Activated T-helper 1 cell treated with anti-CD3 and anti-CD28 coated beads, Interleukin-12 subunit alpha, Interleukin-12 subunit beta, Interleukin-2, Interleukin-4 antibody, amounts not matched to agents 30 ng/mL and 10 ng/mL and 1 ng/mL, durations not matched to agents 14 hours and 24 hours and 36 hours (primary cell): ENCODE measurements at regions not wholly inside any gene's neighbourhood (a gene's known extent, or its start where the extent isn't known, plus 50 kb on each side); places are given as distances from the start of the nearest gene placed in this dataset.
"Not testable (repeated sequence)": the region's sequence is repeated elsewhere in the genome, so short reads cannot be mapped to it uniquely, and the experiment has no call there.

Experiments used
- DNase-seq: peaks from one replicate; pipeline ENCODE4 v3.0.0; 2021; ENCODE audit warnings: low spot score
- H3K27ac Mint-ChIP-seq: one replicate; pipeline ENCODE4 v1.8.0; 2021; ENCODE audit warnings: mild to moderate bottlenecking, mixed read lengths
- H3K27me3 Mint-ChIP-seq: one replicate; pipeline ENCODE4 v1.8.0; 2022; ENCODE audit warnings: mild to moderate bottlenecking, moderate library complexity, mixed read lengths; ENCODE audit not compliant: insufficient read depth
- H3K36me3 Mint-ChIP-seq: one replicate; pipeline ENCODE4 v1.8.0; 2021; ENCODE audit warnings: low read depth, mixed read lengths
- H3K4me1 Mint-ChIP-seq: one replicate; pipeline ENCODE4 v1.8.0; 2021; ENCODE audit warnings: low read depth, mixed read lengths
- H3K4me3 Mint-ChIP-seq: one replicate; pipeline ENCODE4 v1.8.0; 2021; ENCODE audit warnings: mild to moderate bottlenecking, moderate library complexity, mixed read lengths
- H3K9me3 Mint-ChIP-seq: one replicate; pipeline ENCODE4 v1.8.0; 2021; ENCODE audit warnings: mixed read lengths
- intact Hi-C: fragments of 100-400 bp; cut with micrococcal nuclease; formaldehyde crosslinking; loops from one replicate; pipeline ENCODE4 v1.15.1; 2024

DNA sequence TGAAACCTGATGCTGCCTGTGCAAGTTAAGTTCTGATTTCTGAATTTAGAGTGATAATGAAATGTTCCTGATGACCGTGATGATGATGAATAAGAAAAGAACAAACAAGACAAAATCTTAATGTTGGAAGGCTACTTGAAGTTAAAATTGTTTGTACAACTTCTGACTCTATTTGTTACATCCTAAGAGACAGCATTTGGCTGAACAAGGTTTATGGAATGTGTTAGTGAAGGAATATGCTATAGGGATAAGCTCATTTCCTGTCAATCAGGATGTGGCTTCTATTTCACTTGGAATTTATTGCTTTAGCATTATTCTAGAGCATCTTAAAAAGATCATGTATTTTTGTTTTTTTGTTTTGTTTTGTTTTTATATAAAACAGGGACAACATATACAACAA, 267.5 kb downstream of the FAT4 start:
- no peaks in the 10 kb centered on the region for H3K27me3 Mint-ChIP-seq
- H3K27ac Mint-ChIP-seq, result no peak overlapping the region
- intact Hi-C loops, result no loop called here
- H3K4me3 Mint-ChIP-seq, result no peak overlapping the region
- no peaks in the 10 kb centered on the region for H3K36me3 Mint-ChIP-seq
- H3K4me1 Mint-ChIP-seq, result no peaks in the 10 kb centered on the region
- DNase-seq, result no peak
- no peaks in the 10 kb centered on the region for H3K9me3 Mint-ChIP-seq

DNA sequence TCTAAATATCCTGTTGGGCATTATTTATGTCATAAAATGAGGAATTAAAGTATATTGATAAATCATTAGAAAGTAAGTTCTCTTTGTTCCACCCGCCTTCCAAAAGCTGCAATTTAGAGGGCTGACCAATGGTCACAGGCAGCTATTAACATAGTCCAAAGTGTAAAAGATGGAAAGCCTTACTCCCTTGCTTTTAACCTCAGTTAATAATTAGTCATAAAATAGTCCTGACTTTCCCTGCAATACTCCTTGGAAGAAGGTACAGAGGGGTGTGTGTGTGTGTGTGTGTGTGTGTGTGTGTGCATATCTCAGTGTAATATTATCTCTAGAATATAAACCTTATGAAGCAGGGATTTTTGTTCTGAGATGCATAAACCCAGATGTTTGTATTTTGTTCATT, 275.4 kb downstream of the FAT4 start:
- Mint-ChIP-seq H3K9me3 (no peaks in the 10 kb centered on the region), H3K27ac (no peak overlapping the region), H3K36me3 (no peaks in the 10 kb centered on the region), H3K4me3 (no peak overlapping the region), H3K4me1 (no peaks in the 10 kb centered on the region), H3K27me3 (no peaks in the 10 kb centered on the region)
- intact Hi-C loops, result no loop called here
- DNase-seq, result no peak

DNA sequence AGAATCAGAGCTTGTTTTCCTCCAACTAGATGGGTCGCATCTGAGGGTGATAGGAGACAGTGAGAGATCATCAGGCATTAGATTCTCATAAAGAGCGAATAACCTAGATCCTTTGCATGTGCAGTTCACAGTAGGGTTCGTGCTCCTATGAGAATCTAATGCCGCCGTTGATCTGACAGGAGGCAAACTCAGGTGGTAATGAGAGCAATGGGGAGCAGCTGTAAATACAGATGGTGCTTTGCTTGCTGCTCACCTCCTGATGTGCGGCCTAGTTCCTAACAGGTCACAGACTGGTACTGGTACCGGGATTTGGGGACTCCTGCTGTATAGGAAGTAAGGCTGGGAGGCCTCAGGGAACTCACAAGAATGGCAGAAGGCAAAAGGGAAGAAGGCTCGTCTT, 276.5 kb downstream of the FAT4 start:
- intact Hi-C loops, result no loop called here
- H3K9me3 Mint-ChIP-seq, result no peaks in the 10 kb centered on the region
- H3K36me3 Mint-ChIP-seq, result no peaks in the 10 kb centered on the region
- no peak overlapping the region for H3K4me3 Mint-ChIP-seq
- no peak for DNase-seq
- no peak overlapping the region for H3K27ac Mint-ChIP-seq
- H3K27me3 Mint-ChIP-seq, result no peaks in the 10 kb centered on the region
- H3K4me1 Mint-ChIP-seq, result no peaks in the 10 kb centered on the region

DNA sequence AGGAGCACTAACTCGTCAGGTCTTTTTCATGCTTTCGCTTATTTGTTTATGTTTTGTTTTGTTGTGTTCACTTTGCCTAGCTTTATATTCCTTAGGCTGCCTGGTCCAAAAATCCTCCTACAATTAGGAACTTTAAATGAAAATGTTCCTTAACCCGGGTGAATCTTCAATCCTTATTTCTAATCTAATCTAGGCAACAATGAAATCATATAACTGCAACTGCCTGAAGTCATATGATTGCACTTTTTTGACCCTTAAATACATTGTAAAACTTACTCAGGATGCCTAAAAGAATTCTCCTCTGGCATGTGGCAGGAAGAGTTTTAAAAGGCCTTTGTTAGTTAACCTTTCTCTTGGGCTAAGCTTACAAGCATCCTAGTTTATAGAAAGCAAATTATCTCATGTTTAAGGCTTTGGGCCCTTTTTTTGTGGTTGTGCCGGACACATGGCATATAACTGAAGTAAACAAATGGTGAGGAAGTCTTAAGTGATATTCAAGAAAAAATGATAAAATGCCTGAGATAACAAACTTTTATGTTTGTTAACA, 279.4 kb downstream of the FAT4 start:
- DNase-seq, result no peak
- Mint-ChIP-seq H3K27me3 (no peaks in the 10 kb centered on the region), H3K36me3 (no peaks in the 10 kb centered on the region), H3K4me3 (no peak overlapping the region), H3K4me1 (no peaks in the 10 kb centered on the region), H3K27ac (no peak overlapping the region), H3K9me3 (no peaks in the 10 kb centered on the region)
- intact Hi-C loops, result no loop called here

DNA sequence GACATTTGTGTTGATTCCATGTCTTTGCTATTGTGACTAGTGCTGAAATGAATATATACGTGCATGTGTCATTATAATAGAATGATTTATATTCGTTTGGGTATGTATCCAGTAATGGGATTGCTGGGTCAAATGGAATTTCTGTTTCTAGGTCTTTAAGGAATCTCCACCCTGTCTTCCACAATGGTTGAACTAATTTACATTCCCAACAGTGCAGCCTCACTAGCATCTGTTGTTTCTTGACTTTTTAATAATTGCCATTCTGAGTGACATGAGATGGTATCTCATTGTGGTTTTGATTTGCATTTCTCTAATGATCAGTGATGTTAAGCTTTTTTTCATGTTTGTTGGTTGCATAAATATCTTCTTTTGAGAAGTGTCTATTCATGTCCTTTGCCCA, 291.2 kb downstream of the FAT4 start:
- H3K27ac Mint-ChIP-seq, H3K9me3 Mint-ChIP-seq, H3K27me3 Mint-ChIP-seq, intact Hi-C loops, DNase-seq, H3K4me3 Mint-ChIP-seq, H3K4me1 Mint-ChIP-seq, H3K36me3 Mint-ChIP-seq: not testable (repeated sequence)

DNA sequence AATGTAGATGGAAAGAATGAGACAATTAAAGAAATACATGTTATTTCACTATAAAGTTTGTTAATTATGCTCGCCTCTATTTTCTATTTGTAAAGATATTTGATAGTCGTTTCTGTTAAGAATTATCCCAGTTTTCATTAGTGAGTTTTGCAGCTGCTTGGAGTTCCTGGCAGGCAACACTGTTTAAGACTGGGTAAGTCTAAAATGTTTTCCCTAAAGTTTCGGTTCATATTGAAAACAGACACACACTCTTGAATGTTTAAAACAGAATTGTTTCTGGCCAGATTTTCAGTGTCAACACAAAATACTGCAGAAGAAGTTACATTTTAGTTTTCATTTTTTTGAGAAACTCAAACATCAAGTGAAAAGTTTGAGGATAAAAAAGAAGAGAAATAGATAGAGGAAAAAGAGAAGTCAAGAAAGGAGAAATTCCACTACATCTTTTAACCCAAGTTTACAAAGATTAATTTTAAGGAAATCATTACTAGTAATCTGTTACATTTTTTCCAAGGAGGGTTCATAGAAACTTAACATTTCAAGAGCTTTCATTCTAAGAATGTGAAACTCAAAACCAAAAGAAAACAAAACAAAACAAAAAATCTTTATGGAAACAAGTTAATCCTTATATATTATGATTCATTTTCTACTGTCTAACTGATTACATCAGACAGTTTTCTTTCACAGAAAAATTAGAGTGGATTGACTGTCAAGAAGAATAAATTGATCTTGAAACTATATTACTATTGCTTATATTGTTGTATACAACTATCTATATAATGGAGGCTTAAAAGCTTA, 305.5 kb downstream of the FAT4 start:
- intact Hi-C loops, result no loop called here
- no peak for DNase-seq
- Mint-ChIP-seq H3K9me3 (no peaks in the 10 kb centered on the region), H3K4me3 (no peak overlapping the region), H3K27ac (no peak overlapping the region), H3K4me1 (no peaks in the 10 kb centered on the region), H3K27me3 (no peaks in the 10 kb centered on the region), H3K36me3 (no peaks in the 10 kb centered on the region)

DNA sequence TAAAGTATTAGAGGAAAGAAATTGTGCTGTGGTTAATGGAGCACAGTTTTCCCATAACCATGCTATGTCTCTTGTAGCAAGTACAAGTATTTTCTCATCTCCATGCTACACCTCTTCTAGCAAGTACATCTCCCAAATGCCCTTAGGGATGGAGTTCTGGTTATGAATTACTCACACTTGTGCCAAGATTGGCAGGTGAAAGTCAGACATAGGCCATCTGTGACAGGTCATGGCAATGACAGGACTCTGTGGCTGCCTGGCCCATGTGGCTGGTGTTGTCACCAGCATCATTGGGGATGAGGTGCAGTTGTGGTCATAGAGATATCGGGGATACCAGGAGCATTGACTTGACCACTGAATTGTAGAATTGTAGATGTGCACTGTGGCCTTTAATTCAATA, 310.2 kb downstream of the FAT4 start:
- Mint-ChIP-seq H3K27ac (no peak overlapping the region), H3K36me3 (no peaks in the 10 kb centered on the region), H3K4me3 (no peak overlapping the region), H3K4me1 (no peaks in the 10 kb centered on the region), H3K27me3 (no peaks in the 10 kb centered on the region), H3K9me3 (no peaks in the 10 kb centered on the region)
- DNase-seq, result no peak
- intact Hi-C loops, result no loop called here

DNA sequence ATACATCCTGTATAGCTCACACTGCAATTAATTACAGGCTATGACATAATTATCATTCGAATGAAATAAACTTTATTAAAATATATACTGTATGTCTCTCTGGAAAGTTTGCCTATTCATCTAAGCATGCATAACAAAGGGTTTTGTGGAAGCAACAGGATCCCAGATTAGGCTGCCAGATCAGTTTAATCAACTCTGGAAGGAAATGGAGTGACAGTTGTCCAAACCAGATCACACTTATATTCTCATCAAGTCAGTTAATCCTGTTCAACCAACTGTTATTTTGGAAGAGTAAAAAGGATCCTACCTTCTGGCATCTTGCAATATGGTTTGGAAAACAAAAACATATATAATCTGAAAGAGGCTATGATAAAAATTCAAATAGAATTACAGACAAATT, 312.2 kb downstream of the FAT4 start:
- no peaks in the 10 kb centered on the region for H3K4me1 Mint-ChIP-seq
- H3K4me3 Mint-ChIP-seq, result no peak overlapping the region
- DNase-seq, result no peak
- H3K27ac Mint-ChIP-seq, result no peak overlapping the region
- intact Hi-C loops, result no loop called here
- H3K27me3 Mint-ChIP-seq, result no peaks in the 10 kb centered on the region
- no peaks in the 10 kb centered on the region for H3K9me3 Mint-ChIP-seq
- no peaks in the 10 kb centered on the region for H3K36me3 Mint-ChIP-seq

DNA sequence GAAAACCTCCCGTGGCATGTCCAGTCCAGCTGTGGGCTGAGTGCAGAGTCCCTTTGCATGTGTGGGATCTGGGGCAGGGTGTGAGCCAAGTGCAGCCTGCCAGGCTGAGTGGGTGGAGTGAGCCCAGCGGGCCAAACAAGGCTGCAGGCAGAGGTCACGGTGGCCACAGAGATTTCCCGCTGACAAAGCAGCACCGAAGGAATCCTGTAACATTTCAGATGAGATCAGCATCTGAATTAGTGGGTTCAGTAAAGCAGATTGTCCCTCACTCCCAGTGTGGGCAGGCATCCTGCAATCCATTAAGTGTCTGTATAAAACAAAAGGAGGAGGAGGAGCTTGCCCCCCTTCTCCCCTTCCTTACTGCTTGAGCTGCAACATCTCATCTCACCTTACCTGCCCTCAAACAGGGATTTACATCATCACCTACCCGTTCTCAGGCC, 324.4 kb downstream of the FAT4 start:
- Mint-ChIP-seq H3K27ac (no peak overlapping the region), H3K4me3 (no peak overlapping the region), H3K36me3 (no peaks in the 10 kb centered on the region), H3K9me3 (no peaks in the 10 kb centered on the region), H3K27me3 (no peaks in the 10 kb centered on the region), H3K4me1 (no peaks in the 10 kb centered on the region)
- DNase-seq, result no peak
- intact Hi-C loops, result no loop called here

DNA sequence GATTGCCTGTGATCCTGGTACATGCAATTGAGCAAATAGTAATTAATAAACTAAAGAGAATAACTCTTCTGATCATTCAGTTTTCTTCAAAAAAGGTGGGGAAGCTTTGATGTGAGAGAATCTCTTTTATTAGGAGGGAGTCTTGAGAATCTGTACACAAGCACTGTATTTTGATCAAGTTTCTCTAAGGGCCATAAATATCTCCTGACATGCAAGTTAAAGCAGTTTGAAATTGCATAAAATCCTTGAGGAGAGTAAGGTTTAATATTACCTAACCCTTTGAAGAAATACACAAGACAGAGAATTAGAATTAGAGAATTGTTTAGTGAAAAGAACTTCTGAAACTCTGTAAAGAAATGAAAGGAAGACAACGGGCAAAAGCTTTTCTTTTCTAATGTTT, 326.9 kb downstream of the FAT4 start:
- Mint-ChIP-seq H3K27ac (no peak overlapping the region), H3K4me1 (no peaks in the 10 kb centered on the region), H3K36me3 (no peaks in the 10 kb centered on the region), H3K27me3 (no peaks in the 10 kb centered on the region), H3K9me3 (no peaks in the 10 kb centered on the region), H3K4me3 (no peak overlapping the region)
- intact Hi-C loops, result no loop called here
- DNase-seq, result no peak

DNA sequence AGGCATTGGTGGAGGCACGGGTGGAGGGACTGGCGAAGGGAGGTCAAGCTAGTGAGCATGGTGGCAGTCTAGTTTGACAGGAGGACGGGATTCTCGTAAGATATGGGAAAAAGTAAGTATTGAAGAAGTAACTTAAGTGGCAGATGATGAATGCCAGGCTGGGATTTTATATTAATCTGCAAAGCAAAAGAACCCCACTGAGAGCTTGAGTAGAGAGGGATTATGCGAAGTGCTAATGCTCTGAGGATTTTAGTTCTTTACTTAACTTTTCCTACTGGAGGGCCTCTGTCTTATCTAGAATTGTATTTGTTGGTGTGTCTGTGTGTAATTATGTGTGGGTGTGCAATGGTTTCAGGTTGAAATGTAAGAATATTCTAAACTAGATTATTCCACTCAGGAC, 327.9 kb downstream of the FAT4 start:
- H3K27ac Mint-ChIP-seq, result no peak overlapping the region
- no peaks in the 10 kb centered on the region for H3K9me3 Mint-ChIP-seq
- H3K4me3 Mint-ChIP-seq, result no peak overlapping the region
- H3K36me3 Mint-ChIP-seq, result no peaks in the 10 kb centered on the region
- no peak for DNase-seq
- no peaks in the 10 kb centered on the region for H3K27me3 Mint-ChIP-seq
- intact Hi-C loops, result no loop called here
- H3K4me1 Mint-ChIP-seq, result no peaks in the 10 kb centered on the region

DNA sequence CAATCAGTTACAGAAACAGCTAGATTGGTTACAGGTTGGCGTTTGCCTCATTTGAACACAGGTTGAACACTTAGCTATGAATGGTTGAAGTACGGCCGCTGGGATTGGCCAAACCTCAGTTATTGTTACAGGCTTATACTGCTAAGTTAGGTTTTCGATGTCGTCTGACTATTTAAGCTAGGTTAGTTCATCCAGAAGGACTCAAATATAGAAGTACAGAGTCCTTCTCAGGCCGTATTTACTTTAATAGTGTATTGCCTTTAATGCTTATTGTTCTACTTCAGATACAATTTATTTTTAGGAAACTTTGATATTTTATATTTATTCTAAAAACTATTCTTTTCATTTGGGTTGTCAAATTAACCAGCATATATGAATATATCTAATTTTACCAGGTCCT, 334.7 kb downstream of the FAT4 start:
- no peak for DNase-seq
- H3K27me3 Mint-ChIP-seq, result no peaks in the 10 kb centered on the region
- H3K27ac Mint-ChIP-seq, result no peak overlapping the region
- no peak overlapping the region for H3K4me3 Mint-ChIP-seq
- no peaks in the 10 kb centered on the region for H3K9me3 Mint-ChIP-seq
- H3K4me1 Mint-ChIP-seq, result no peaks in the 10 kb centered on the region
- intact Hi-C loops, result no loop called here
- no peaks in the 10 kb centered on the region for H3K36me3 Mint-ChIP-seq

DNA sequence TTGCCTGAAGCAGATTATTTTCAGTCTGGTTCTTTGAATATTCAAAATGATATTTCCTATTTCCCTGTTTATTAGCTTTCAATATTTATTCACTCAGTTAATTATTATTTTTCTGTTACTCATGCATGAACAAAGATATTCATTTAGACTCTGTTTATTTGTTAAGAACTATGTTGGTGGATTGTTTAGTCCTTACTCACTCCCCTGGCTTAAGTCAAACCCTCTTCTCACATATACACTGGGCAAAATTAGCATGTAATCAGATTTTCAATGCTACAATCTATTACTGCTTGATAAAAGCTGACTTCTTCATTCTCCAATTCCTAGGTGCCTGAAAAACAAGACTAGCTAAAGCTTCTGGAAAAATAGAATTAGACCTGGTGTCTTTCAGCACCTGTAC, 335.8 kb downstream of the FAT4 start:
- DNase-seq, result no peak
- H3K4me3 Mint-ChIP-seq, result no peak overlapping the region
- intact Hi-C loops, result no loop called here
- no peaks in the 10 kb centered on the region for H3K9me3 Mint-ChIP-seq
- H3K27me3 Mint-ChIP-seq, result no peaks in the 10 kb centered on the region
- no peaks in the 10 kb centered on the region for H3K36me3 Mint-ChIP-seq
- no peaks in the 10 kb centered on the region for H3K4me1 Mint-ChIP-seq
- no peak overlapping the region for H3K27ac Mint-ChIP-seq
